Endothelial cell (in vitro differentiated cells): ENCODE measurements at regions not wholly inside any gene's neighbourhood (a gene's known extent, or its start where the extent isn't known, plus 50 kb on each side); places are given as distances from the start of the nearest gene placed in this dataset.

Experiments
- DNase-seq: peaks from one replicate; pipeline ENCODE4 v3.0.0; 2021; ENCODE audit warnings: low spot score
- H3K27ac Mint-ChIP-seq: one replicate; pipeline ENCODE4 v1.8.0; 2021; ENCODE audit warnings: mixed read lengths, inconsistent platforms; ENCODE audit not compliant: unreplicated experiment
- H3K27me3 Mint-ChIP-seq: one replicate; pipeline ENCODE4 v1.8.0; 2021; ENCODE audit warnings: mild to moderate bottlenecking, moderate library complexity, mixed read lengths, inconsistent platforms; ENCODE audit not compliant: unreplicated experiment
- H3K36me3 Mint-ChIP-seq: one replicate; pipeline ENCODE4 v1.8.0; 2021; ENCODE audit warnings: mild to moderate bottlenecking, low read depth, mixed read lengths, inconsistent platforms; ENCODE audit not compliant: unreplicated experiment
- H3K4me1 Mint-ChIP-seq: one replicate; pipeline ENCODE4 v1.8.0; 2021; ENCODE audit warnings: mild to moderate bottlenecking, mixed read lengths, inconsistent platforms; ENCODE audit not compliant: unreplicated experiment
- H3K4me3 Mint-ChIP-seq: one replicate; pipeline ENCODE4 v1.8.0; 2021; ENCODE audit warnings: mild to moderate bottlenecking, mixed read lengths, inconsistent platforms; ENCODE audit not compliant: unreplicated experiment
- H3K9me3 Mint-ChIP-seq: one replicate; pipeline ENCODE4 v1.8.0; 2021; ENCODE audit warnings: mixed read lengths, inconsistent platforms; ENCODE audit not compliant: unreplicated experiment
- CTCF ChIP-seq: fragments of 200-600 bp; sonication (generic); IDR thresholded peaks from one replicate; pipeline ENCODE4 v1.5.0; 2021; ENCODE audit warnings: antibody characterized with exemption; ENCODE audit not compliant: unreplicated experiment

- Mint-ChIP-seq H3K4me3 (no peak overlapping the region), H3K27me3 (no peaks in the 10 kb centered on the region), H3K27ac (no peak overlapping the region), H3K36me3 (no peaks in the 10 kb centered on the region), H3K9me3 (no peaks in the 10 kb centered on the region), H3K4me1 (no peaks in the 10 kb centered on the region)
- TF ChIP-seq CTCF = no peak
- DNase-seq = no peak
These were observed 278.6 kb upstream of the C9orf72 start for GRCh38 chr9:27851858-27852257.

- Mint-ChIP-seq H3K9me3 (no peaks in the 10 kb centered on the region), H3K4me1 (no peaks in the 10 kb centered on the region), H3K4me3 (no peak overlapping the region), H3K27me3 (no peaks in the 10 kb centered on the region), H3K27ac (no peak overlapping the region), H3K36me3 (no peaks in the 10 kb centered on the region)
- no peak for DNase-seq
- TF ChIP-seq CTCF = no peak
These were observed 280.2 kb upstream of the C9orf72 start for GRCh38 chr9:27853529-27853928.

- TF ChIP-seq CTCF = no peak
- Mint-ChIP-seq H3K27me3 (no peaks in the 10 kb centered on the region), H3K27ac (no peak overlapping the region), H3K9me3 (no peaks in the 10 kb centered on the region), H3K36me3 (no peaks in the 10 kb centered on the region), H3K4me1 (no peaks in the 10 kb centered on the region), H3K4me3 (no peak overlapping the region)
- no peak for DNase-seq
These were observed 282.8 kb upstream of the C9orf72 start for GRCh38 chr9:27856054-27856453.

- no peaks in the 10 kb centered on the region for H3K36me3 Mint-ChIP-seq
These were observed 283.5 kb upstream of the C9orf72 start for GRCh38 chr9:27856748-27857147.

GRCh38 chr9:27861887-27862286 lies 288.6 kb upstream of the C9orf72 start:
- DNase-seq = no peak
- Mint-ChIP-seq H3K27me3 (no peaks in the 10 kb centered on the region), H3K4me3 (no peak overlapping the region), H3K4me1 (peaks cover 6% of the 10 kb centered on the region), H3K27ac (no peak overlapping the region), H3K9me3 (no peaks in the 10 kb centered on the region), H3K36me3 (no peaks in the 10 kb centered on the region)
- no peak for TF ChIP-seq CTCF

More at GRCh38 chr9:27856748-27857147, 283.5 kb upstream of the C9orf72 start:
- Mint-ChIP-seq H3K4me3 (no peak overlapping the region), H3K27me3 (no peaks in the 10 kb centered on the region), H3K9me3 (no peaks in the 10 kb centered on the region), H3K4me1 (no peaks in the 10 kb centered on the region), H3K27ac (no peak overlapping the region)
- DNase-seq = no peak
- no peak for TF ChIP-seq CTCF
